ENCODE measurements at regions not wholly inside any gene's neighbourhood (a gene's known extent, or its start where the extent isn't known, plus 50 kb on each side); places are given as distances from the start of the nearest gene placed in this dataset.

DNA sequence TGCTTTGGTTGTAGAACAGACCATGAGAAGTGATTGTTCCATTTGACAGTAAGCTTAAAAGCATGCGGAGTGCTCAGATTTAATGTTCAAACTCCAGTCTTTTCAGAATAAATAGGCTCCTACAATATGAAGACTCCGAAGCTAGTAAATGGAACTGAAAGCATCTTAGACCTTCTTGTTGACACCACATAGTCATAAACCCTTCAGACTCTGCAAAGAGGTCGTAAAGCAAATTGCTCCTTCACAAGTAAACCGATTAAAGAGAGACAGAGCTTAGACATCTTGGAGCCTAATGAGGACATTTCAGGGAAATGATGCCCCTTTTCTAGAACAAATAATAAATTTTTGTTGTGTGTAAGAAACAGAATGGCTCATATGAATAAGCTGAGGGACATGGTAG, 511.0 kb upstream of the RIOK2 start:
- CTCF ChIA-PET: no interaction called here
- no peak overlapping the region for H3K27ac ChIP-seq (ENCODE audit: low read length)
- H3K27me3 ChIP-seq (ENCODE audit: control insufficient read depth, insufficient read depth, low read length): no peaks in the 10 kb centered on the region
- no peak for DNase-seq (ENCODE audit: low read depth, low spot score)
- no peak overlapping the region for H3K4me3 ChIP-seq (ENCODE audit: low read depth in 2 of 2, low read length in 2 of 2)
- no peaks in the 10 kb centered on the region for H3K4me1 ChIP-seq (ENCODE audit: control insufficient read depth, insufficient read depth, low read length)
- no TSS peak for BruUV-seq (replicated peaks)
- intact Hi-C loops (cut with micrococcal nuclease; ENCODE audit: unreplicated experiment) (no loop called here), in situ Hi-C loops (cut with HindIII; ENCODE audit: low pct_unique_long_range_greater_than_20kb, low sequenced_read_pairs) (no loop called here)
- POLR2A ChIA-PET: no interaction called here
- TF ChIP-seq POLR2AphosphoS5 (IDR thresholded peaks at IDR 0.05; ENCODE audit: low read depth, low read length) (no peak), REST (IDR thresholded peaks at IDR 0.05; ENCODE audit: insufficient read depth in 1 of 2, low read depth in 2 of 2, low read length in 1 of 2) (no peak), TCF7L2 (IDR thresholded peaks at IDR 0.05; ENCODE audit: low read depth, low read length) (no peak), SIN3A (IDR thresholded peaks at IDR 0.05; ENCODE audit: borderline replicate concordance, insufficient read depth, low read depth, low read length) (no peak)
- TF ChIP-seq, protein P1, sequence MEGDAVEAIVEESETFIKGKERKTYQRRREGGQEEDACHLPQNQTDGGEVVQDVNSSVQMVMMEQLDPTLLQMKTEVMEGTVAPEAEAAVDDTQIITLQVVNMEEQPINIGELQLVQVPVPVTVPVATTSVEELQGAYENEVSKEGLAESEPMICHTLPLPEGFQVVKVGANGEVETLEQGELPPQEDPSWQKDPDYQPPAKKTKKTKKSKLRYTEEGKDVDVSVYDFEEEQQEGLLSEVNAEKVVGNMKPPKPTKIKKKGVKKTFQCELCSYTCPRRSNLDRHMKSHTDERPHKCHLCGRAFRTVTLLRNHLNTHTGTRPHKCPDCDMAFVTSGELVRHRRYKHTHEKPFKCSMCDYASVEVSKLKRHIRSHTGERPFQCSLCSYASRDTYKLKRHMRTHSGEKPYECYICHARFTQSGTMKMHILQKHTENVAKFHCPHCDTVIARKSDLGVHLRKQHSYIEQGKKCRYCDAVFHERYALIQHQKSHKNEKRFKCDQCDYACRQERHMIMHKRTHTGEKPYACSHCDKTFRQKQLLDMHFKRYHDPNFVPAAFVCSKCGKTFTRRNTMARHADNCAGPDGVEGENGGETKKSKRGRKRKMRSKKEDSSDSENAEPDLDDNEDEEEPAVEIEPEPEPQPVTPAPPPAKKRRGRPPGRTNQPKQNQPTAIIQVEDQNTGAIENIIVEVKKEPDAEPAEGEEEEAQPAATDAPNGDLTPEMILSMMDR (IDR thresholded peaks at IDR 0.05): no peak
- no peaks in the 10 kb centered on the region for H3K36me3 ChIP-seq (ENCODE audit: control insufficient read depth, insufficient read depth, low read length)
- ATAC-seq: no peak
- no peaks in the 10 kb centered on the region for H3K9me3 ChIP-seq (ENCODE audit: control insufficient read depth, insufficient read depth, low read depth, low read length)

DNA sequence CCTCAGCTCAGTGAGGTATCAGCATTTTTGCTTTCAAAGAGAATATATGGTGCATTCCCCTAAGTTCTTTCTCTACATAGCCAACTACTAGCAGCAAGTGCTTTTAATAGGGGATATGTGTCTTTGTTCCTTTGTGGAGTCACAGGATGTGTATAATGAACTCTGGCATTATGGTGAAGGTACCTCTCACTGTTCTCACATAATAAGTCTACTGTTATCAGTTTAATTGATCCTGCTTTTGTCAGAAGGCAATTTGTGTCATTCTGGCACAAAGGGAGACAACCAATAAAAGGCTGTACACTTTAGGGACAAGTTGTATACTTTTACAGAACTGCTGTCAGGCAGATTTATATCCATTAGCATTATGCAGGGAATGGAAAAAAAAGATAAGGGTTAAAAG, 531.4 kb upstream of the RIOK2 start:
- intact Hi-C loops (cut with micrococcal nuclease; ENCODE audit: unreplicated experiment) (no loop called here), in situ Hi-C loops (cut with HindIII; ENCODE audit: low pct_unique_long_range_greater_than_20kb, low sequenced_read_pairs) (no loop called here)
- CTCF ChIA-PET: no interaction called here
- TF ChIP-seq POLR2AphosphoS5 (IDR thresholded peaks at IDR 0.05; ENCODE audit: low read depth, low read length) (no peak), SIN3A (IDR thresholded peaks at IDR 0.05; ENCODE audit: borderline replicate concordance, insufficient read depth, low read depth, low read length) (no peak), REST (IDR thresholded peaks at IDR 0.05; ENCODE audit: insufficient read depth in 1 of 2, low read depth in 2 of 2, low read length in 1 of 2) (no peak), TCF7L2 (IDR thresholded peaks at IDR 0.05; ENCODE audit: low read depth, low read length) (no peak)
- TF ChIP-seq, protein P1 (IDR thresholded peaks at IDR 0.05): no peak
- no peaks in the 10 kb centered on the region for H3K9me3 ChIP-seq (ENCODE audit: control insufficient read depth, insufficient read depth, low read depth, low read length)
- H3K36me3 ChIP-seq (ENCODE audit: control insufficient read depth, insufficient read depth, low read length): no peaks in the 10 kb centered on the region
- H3K27ac ChIP-seq (ENCODE audit: low read length): no peak overlapping the region
- no peaks in the 10 kb centered on the region for H3K27me3 ChIP-seq (ENCODE audit: control insufficient read depth, insufficient read depth, low read length)
- no peaks in the 10 kb centered on the region for H3K4me1 ChIP-seq (ENCODE audit: control insufficient read depth, insufficient read depth, low read length)
- POLR2A ChIA-PET: no interaction called here
- no peak overlapping the region for H3K4me3 ChIP-seq (ENCODE audit: low read depth in 2 of 2, low read length in 2 of 2)
- no peak for ATAC-seq
- DNase-seq (ENCODE audit: low read depth, low spot score): no peak
- BruUV-seq (replicated peaks): no TSS peak
